ENCODE measurements at regions not wholly inside any gene's neighbourhood (a gene's known extent, or its start where the extent isn't known, plus 50 kb on each side); places are given as distances from the start of the nearest gene placed in this dataset.

- TF ChIP-seq CTCF (IDR thresholded peaks at IDR 0.05) (no peak), POLR2AphosphoS5 (IDR thresholded peaks at IDR 0.05) (no peak), POLR2A (IDR thresholded peaks at IDR 0.05) (no peak), EP300 (IDR thresholded peaks at IDR 0.05) (no peak)
Measured at GRCh38 chr9:73050065-73050816, 97.4 kb upstream of the ALDH1A1 start.

Measured in suprapubic skin (tissue), 4 donors.